ENCODE measurements at regions not wholly inside any gene's neighbourhood (a gene's known extent, or its start where the extent isn't known, plus 50 kb on each side); places are given as distances from the start of the nearest gene placed in this dataset.

DNA sequence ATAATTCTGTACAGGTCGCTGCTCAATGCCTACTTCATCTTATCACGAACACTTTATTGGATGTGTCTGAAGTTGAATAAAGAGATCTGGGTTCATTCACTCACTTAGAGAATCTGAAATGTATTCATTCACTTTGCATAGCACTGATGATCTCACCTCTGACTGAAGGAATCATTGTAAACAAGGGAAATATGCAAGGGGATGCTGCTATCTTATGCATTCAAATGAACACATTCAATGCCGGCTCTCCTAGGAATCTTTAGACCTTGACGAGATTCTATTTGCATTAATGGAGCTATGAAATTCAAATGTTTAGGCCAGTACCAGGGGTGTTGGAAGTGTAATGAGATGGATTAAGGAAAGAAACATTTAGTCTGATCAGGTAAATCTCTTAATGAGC, 200.6 kb upstream of the COBL start:
- FAIRE-seq: no peak
- TF ChIP-seq, protein P1, sequence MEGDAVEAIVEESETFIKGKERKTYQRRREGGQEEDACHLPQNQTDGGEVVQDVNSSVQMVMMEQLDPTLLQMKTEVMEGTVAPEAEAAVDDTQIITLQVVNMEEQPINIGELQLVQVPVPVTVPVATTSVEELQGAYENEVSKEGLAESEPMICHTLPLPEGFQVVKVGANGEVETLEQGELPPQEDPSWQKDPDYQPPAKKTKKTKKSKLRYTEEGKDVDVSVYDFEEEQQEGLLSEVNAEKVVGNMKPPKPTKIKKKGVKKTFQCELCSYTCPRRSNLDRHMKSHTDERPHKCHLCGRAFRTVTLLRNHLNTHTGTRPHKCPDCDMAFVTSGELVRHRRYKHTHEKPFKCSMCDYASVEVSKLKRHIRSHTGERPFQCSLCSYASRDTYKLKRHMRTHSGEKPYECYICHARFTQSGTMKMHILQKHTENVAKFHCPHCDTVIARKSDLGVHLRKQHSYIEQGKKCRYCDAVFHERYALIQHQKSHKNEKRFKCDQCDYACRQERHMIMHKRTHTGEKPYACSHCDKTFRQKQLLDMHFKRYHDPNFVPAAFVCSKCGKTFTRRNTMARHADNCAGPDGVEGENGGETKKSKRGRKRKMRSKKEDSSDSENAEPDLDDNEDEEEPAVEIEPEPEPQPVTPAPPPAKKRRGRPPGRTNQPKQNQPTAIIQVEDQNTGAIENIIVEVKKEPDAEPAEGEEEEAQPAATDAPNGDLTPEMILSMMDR (IDR thresholded peaks at IDR 0.05; ENCODE audit: insufficient read depth, missing control alignments): no peak

DNA sequence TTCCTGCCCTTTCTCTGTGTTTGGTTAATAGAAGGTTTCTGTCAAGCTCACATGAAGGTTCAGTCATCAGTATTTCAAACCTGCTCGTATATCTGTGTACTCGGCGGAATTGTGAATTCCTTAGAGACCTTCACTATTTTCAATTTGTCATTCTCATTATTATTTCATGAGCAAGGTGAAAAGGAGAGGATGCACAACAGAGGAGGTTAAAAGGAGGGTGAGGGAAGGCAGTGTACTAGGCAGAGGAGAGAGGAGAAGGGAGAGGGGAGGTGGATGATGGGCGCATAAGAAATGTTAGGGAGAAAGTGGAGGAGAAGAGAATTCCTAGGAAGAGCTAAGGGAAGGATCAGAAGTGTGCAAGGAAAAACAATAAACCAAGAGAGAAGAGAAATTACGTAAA, 185.0 kb upstream of the COBL start:
- FAIRE-seq: no peak
- no peak for DNase-seq (ENCODE audit: insufficient read length, low spot score)
- TF ChIP-seq, protein P1 (IDR thresholded peaks at IDR 0.05; ENCODE audit: insufficient read depth, missing control alignments): no peak

More for the DNA sequence above, 200.6 kb upstream of the COBL start:
- no peak for DNase-seq (ENCODE audit: insufficient read length, low spot score)

DNA sequence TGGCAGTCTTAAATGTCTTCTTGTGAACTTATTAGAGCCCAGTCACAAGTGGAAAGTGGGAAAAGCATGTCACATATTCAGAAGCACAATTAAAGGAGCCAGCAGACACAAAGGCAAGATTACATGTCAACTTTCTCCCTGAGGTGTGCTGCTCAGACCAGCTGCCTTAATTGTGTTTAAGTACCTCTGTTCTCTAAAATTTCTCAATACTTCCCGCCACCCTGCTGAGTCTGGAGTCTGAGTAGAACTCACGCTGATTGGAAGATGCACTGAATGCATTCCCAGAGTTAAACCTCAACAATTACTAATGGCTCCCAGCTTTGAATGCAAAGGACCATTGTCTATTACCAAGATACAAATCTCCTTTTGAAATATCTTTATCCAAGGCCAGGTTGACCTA, 166.4 kb upstream of the COBL start:
- TF ChIP-seq, protein P1 (IDR thresholded peaks at IDR 0.05; ENCODE audit: insufficient read depth, missing control alignments): no peak
- FAIRE-seq (no peak), DNase-seq (ENCODE audit: insufficient read length, low spot score) (no peak)

DNA sequence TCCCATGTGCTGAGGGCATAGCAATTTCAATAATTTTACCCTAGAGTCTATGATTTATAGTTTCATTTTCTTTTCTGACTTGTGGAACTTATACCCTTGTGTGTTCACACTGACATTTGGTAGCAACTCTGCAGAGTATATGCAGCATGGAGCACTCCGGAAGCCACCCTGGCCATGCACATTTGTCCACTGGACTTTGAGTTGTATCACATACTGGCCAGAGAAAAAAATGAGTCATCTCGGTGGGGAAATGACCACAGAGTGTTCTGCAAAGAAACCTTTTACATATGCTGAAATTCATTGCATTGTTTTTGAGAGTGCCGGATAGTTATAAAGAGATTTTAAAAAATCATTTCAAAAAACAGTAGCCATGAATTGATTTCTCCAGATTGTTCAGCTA, 164.8 kb upstream of the COBL start:
- no peak for FAIRE-seq
- TF ChIP-seq, protein P1 (IDR thresholded peaks at IDR 0.05; ENCODE audit: insufficient read depth, missing control alignments): no peak
- DNase-seq (ENCODE audit: insufficient read length, low spot score): no peak

DNA sequence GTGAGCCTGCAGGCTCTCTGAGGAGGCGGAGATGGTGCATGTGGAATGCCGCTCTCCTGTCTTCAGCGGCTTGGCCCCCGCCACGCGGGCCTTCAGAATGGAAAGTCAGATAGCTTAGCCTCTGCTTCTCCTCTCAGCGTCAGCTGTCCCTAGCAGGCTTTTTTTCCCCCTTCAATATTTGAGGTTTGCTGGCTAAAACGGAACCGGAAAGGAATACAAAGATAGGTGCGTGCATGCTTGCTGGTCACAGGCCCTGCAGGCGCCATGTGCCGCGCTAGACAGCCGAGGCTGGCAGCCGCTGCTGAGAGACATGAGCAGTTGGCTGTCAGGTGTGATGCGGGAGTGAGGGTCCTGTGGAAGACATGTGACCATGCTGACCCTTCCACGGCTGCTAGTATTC, 161.2 kb upstream of the COBL start:
- TF ChIP-seq, protein P1 (IDR thresholded peaks at IDR 0.05; ENCODE audit: insufficient read depth, missing control alignments): no peak
- DNase-seq (ENCODE audit: insufficient read length, low spot score): no peak
- no peak for FAIRE-seq

DNA sequence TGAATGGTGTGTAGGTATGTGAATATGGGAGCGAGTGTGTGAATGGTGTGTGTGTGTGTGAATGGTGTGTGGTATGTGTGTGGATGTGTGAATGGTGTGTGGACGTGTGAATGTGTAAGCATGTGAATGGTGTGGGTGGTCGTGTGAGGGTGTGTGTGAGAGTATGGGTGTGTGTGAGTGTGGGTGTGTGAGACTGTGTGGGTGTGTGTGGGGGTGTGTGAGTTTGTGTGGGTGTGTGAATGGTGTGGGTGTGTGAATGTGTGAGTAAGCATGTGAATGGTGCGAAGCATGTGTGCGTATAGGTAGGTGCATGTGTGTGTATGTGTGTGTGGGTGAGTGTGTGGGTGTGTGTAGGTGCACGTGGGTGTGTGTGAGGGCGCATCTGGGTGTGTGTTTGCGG, 160.7 kb upstream of the COBL start:
- FAIRE-seq (no peak), DNase-seq (ENCODE audit: insufficient read length, low spot score) (no peak)
- TF ChIP-seq, protein P1 (IDR thresholded peaks at IDR 0.05; ENCODE audit: insufficient read depth, missing control alignments): no peak

DNA sequence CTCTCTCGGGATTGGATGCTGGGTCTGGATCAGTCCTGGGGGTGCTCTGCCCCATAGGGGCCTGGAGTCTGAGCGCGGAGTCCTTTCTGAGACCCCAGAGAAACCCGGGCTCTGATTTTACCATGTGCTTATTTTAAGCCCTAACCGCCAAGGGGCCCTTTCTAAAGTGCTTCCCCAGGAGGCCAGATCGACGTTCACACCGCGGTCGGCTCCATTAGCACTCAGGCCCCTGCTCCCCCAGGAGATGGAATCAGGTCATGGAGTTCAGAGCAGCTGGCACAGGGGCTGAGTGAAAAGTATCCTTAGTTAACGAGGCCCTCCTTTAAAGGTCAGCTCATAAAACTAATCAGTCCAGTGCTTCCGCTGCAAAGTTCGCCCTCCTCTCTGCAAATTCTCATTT, 159.4 kb upstream of the COBL start:
- DNase-seq (ENCODE audit: insufficient read length, low spot score) (no peak), FAIRE-seq (no peak)
- TF ChIP-seq, protein P1 (IDR thresholded peaks at IDR 0.05; ENCODE audit: insufficient read depth, missing control alignments): no peak

All from D721Med (cell line).